MG63 (cell line): ENCODE measurements at regions not wholly inside any gene's neighbourhood (a gene's known extent, or its start where the extent isn't known, plus 50 kb on each side); places are given as distances from the start of the nearest gene placed in this dataset.

ENCODE experiments used
- DNase-seq: peaks from one replicate; pipeline ENCODE4 v3.0.0-alpha.2; 2020
- H3K27me3 ChIP-seq: fragments of 250-450 bp; sonication (Bioruptor Pico); 2 replicates; pipeline ENCODE4 v1.5.1; 2020; ENCODE audit warnings: mild to moderate bottlenecking, moderate library complexity
- H3K36me3 ChIP-seq: fragments of 250-450 bp; sonication (Bioruptor Pico); 2 replicates; pipeline ENCODE4 v1.5.1; 2020; ENCODE audit warnings: mild to moderate bottlenecking, moderate library complexity
- H3K4me3 ChIP-seq: fragments of 250-450 bp; sonication (Bioruptor Pico); 2 replicates; pipeline ENCODE4 v1.5.1; 2020; ENCODE audit warnings: mild to moderate bottlenecking, moderate library complexity
- H3K9me3 ChIP-seq: fragments of 250-450 bp; sonication (Bioruptor Pico); 2 replicates; pipeline ENCODE4 v1.5.1; 2020; ENCODE audit warnings: mild to moderate bottlenecking, moderate library complexity

GRCh38 chr10:80734589-80734988 is 196.9 kb downstream of the SH2D4B start:
- no peaks in the 10 kb centered on the region for H3K27me3 ChIP-seq
- no peak for DNase-seq
- H3K4me3 ChIP-seq = no peak overlapping the region
- H3K9me3 ChIP-seq = no peaks in the 10 kb centered on the region
- H3K36me3 ChIP-seq = no peaks in the 10 kb centered on the region

GRCh38 chr10:80737209-80737608 is 199.5 kb downstream of the SH2D4B start:
- no peaks in the 10 kb centered on the region for H3K9me3 ChIP-seq
- H3K27me3 ChIP-seq = no peaks in the 10 kb centered on the region
- no peaks in the 10 kb centered on the region for H3K36me3 ChIP-seq
- H3K4me3 ChIP-seq = no peak overlapping the region
- no peak for DNase-seq

DNA sequence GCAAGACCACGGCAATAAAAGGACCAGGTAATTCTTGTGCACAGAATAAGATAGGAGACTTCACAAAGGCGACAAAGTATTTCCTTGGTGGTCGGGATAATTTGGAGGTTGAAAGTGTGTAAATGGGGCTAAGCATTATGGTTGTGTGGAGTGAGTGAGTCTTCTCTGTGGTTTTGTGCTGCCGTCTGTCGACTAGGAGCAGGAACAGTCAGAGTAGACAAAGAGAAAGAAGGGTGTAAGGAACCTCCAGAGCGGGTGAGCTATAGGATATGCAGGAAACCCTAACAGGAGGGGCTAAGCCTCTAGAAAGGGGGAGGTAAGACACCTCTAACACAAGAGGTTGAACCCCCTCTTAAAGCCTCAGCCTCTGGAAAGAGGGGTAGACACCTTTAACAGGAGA is 201.6 kb downstream of the SH2D4B start:
- Histone ChIP-seq H3K9me3 (no peaks in the 10 kb centered on the region), H3K27me3 (no peaks in the 10 kb centered on the region), H3K36me3 (no peaks in the 10 kb centered on the region), H3K4me3 (no peak overlapping the region)
- DNase-seq = no peak

GRCh38 chr10:80739963-80740715 is 202.4 kb downstream of the SH2D4B start:
- Histone ChIP-seq H3K36me3 (no peaks in the 10 kb centered on the region), H3K27me3 (no peaks in the 10 kb centered on the region), H3K4me3 (no peak overlapping the region), H3K9me3 (no peaks in the 10 kb centered on the region)
- no peak for DNase-seq

DNA sequence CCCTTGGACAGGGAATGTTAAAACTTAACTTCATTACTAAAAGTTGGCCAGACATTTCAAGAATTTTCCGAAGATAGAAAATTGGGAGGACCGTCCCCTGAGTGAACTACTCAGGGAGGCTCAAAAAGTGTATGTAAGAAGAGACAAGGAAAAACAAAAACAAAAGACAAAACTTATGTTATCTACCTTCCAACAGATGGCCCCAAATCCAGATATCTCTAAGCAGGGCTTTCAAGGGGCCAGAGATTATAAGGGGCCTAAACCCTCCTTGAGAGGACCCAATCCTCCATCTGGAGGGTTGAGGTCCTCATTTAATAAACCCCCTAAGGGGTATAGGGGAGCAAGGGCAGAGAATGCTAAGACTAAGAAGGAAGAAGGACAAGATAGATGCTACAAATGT is 203.6 kb downstream of the SH2D4B start:
- no peaks in the 10 kb centered on the region for H3K36me3 ChIP-seq
- H3K9me3 ChIP-seq = no peaks in the 10 kb centered on the region
- H3K4me3 ChIP-seq = no peak overlapping the region
- H3K27me3 ChIP-seq = no peaks in the 10 kb centered on the region
- DNase-seq = no peak

DNA sequence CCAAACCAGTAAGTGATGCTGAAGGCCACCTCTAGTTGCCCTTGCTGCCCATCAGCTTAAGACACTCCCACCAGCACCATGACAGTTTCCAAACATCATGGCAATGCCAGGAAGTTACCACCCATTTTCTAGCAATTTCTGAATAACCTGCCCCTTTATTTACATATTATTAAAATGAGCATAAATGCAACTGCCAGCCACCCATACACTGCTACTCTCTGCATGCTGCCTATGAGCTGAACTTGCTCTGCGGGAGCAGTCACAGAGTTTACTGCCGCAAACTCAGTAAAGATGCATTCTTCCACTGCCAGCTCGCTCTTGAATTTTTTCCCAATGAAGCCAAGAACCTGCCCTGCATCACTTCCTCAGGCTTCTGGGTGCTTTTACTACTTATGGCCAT is 212.6 kb downstream of the SH2D4B start:
- Histone ChIP-seq H3K4me3 (no peak overlapping the region), H3K9me3 (no peaks in the 10 kb centered on the region), H3K36me3 (no peaks in the 10 kb centered on the region), H3K27me3 (no peaks in the 10 kb centered on the region)
- DNase-seq = no peak

- H3K27me3 ChIP-seq = no peaks in the 10 kb centered on the region
- H3K36me3 ChIP-seq = no peaks in the 10 kb centered on the region
- no peak overlapping the region for H3K4me3 ChIP-seq
- H3K9me3 ChIP-seq = no peaks in the 10 kb centered on the region
- DNase-seq = no peak
Observed at GRCh38 chr10:80751940-80752339, 214.2 kb downstream of the SH2D4B start.

DNA sequence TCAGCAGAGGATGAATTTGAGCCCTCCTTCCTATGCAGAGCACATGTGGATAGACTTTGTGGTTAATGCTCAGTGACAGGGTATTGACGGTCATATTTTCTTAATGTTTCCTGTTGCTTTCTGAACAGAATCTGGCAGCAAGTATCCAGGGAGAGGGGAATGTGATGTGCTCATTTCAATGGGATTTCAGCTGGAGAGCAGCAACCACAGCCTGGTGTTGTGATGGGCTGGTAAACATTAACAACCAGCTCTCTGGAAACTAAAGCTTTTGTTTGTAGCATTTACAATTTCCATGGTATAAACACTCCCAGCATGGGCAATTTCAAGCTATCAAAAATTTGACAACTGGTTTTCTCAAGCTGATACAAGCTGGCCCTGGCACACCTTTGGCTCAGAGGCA is 215.9 kb downstream of the SH2D4B start:
- Histone ChIP-seq H3K27me3 (no peaks in the 10 kb centered on the region), H3K9me3 (no peaks in the 10 kb centered on the region), H3K36me3 (no peaks in the 10 kb centered on the region), H3K4me3 (no peak overlapping the region)
- no peak for DNase-seq

DNA sequence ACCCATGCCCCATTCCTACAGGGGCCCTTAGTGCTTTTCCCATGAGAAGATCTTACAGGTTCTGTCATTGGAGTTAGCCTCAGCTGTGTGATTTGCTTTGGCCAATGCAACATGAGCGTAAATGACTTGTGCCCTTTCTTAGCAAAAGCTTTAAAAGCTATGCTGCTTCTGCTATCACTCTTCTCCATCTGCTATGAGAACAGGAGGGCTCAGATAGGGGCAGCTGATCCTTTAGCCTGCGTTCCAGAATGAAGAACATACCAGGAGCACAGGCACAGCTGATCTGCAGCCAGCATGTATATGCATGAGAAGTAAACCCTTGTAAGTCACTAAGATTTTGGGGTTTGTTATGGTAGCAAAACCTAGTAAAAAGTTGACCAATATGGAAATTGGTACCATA is 218.2 kb downstream of the SH2D4B start:
- H3K9me3 ChIP-seq = no peaks in the 10 kb centered on the region
- DNase-seq = no peak
- H3K27me3 ChIP-seq = no peaks in the 10 kb centered on the region
- H3K36me3 ChIP-seq = no peaks in the 10 kb centered on the region
- H3K4me3 ChIP-seq = no peak overlapping the region

GRCh38 chr10:80759693-80760092 is 222.0 kb downstream of the SH2D4B start:
- H3K27me3 ChIP-seq = no peaks in the 10 kb centered on the region
- H3K36me3 ChIP-seq = no peaks in the 10 kb centered on the region
- H3K9me3 ChIP-seq = no peaks in the 10 kb centered on the region
- no peak overlapping the region for H3K4me3 ChIP-seq
- DNase-seq = no peak

- H3K27me3 ChIP-seq = peaks cover 3% of the 10 kb centered on the region; the same call in 1 of the 2 replicates
- no peak overlapping the region for H3K4me3 ChIP-seq
- no peaks in the 10 kb centered on the region for H3K9me3 ChIP-seq
- no peak for DNase-seq
- no peaks in the 10 kb centered on the region for H3K36me3 ChIP-seq
Observed at GRCh38 chr10:80760914-80761371, 223.2 kb downstream of the SH2D4B start.

- DNase-seq = no peak
- H3K27me3 ChIP-seq = peaks cover 7% of the 10 kb centered on the region; the same call in 1 of the 2 replicates
- no peaks in the 10 kb centered on the region for H3K36me3 ChIP-seq
- no peak overlapping the region for H3K4me3 ChIP-seq
- H3K9me3 ChIP-seq = no peaks in the 10 kb centered on the region
Observed at GRCh38 chr10:80767963-80768362, 230.3 kb downstream of the SH2D4B start.

DNA sequence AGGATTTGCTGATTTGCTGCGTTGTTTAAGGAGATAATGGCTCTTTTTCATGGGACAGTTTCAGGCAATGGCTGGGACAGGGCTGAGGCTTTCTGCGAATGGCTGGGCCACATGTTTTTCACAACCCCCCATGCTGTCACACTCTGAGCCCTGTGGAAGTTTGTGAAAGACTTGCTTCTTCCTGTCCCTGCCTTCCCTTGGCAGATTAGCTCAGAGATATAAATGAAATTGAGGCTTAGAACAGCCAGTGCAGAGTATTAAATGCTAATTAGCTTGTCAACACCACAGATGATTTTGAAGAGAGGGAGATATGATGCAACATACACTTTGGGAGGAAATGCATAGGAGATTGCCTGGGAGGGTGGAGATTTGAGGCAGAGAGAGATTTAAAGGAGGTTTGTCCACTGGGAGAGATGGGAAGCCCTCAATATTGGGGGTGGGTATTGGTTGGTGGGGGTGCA is 232.0 kb downstream of the SH2D4B start:
- Histone ChIP-seq H3K27me3 (peaks cover 7% of the 10 kb centered on the region; the same call in 1 of the 2 replicates), H3K4me3 (no peak overlapping the region), H3K9me3 (no peaks in the 10 kb centered on the region), H3K36me3 (no peaks in the 10 kb centered on the region)
- DNase-seq = no peak

DNA sequence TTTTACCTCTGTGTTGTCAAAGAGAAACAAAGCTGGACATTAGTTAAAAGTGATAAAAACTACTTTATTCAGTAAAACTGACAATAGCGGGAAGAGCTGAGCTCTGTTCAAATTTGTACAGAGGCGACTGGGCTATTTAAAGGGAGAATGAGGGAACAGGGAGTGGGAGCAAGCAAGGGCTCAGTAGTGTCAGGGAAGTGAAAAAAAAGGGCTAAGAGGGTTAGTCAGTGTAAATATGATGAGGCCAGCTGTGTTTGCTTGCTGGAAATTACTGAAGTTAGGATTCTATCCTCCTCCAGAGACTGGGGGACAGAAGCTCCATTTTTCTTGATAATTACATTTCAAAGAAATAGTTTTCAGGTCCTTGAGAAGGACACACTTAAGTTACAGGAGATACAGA is 232.5 kb downstream of the SH2D4B start:
- Histone ChIP-seq H3K4me3 (no peak overlapping the region), H3K36me3 (no peaks in the 10 kb centered on the region), H3K27me3 (peaks cover 7% of the 10 kb centered on the region; the same call in 1 of the 2 replicates), H3K9me3 (no peaks in the 10 kb centered on the region)
- no peak for DNase-seq

GRCh38 chr10:80771285-80771684 is 233.6 kb downstream of the SH2D4B start:
- no peak overlapping the region for H3K4me3 ChIP-seq
- H3K27me3 ChIP-seq = peaks cover 3% of the 10 kb centered on the region; the same call in 1 of the 2 replicates
- no peak for DNase-seq
- no peaks in the 10 kb centered on the region for H3K36me3 ChIP-seq
- no peaks in the 10 kb centered on the region for H3K9me3 ChIP-seq

DNA sequence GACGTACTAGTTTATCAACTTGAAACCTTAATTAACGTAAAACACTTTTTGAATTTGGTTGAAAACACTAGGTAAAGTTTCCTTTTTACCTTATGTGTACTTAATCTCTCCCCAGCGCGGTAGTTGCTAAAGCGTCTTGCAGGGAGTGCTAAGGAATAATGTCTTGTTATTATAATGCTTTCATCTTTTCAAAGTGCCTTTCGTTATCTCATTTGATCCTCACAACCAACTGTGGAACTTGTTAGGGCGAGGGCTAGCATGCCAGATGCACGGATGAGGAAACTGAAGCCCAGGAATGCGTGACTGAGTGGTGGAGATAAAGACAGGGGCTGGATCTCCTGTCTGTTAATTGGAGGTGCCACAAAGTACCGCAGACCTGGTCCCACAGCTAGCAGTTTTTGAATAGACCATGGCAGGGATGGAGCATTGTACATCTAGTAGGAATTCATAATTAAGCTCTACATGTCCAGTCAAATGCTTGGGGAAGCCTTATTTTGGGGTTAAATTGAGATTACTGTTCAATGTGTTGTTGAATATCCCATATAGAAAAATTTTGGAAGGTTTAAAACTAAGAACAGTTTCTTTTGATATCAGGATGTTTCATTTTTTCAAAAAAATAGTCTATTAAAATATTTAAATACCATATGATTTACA is 234.3 kb downstream of the SH2D4B start:
- Histone ChIP-seq H3K27me3 (0 out of 2 replicates have a peak, but pooled peaks cover 3% of the 10 kb centered on the region), H3K36me3 (no peaks in the 10 kb centered on the region), H3K9me3 (no peaks in the 10 kb centered on the region), H3K4me3 (no peak overlapping the region)
- DNase-seq = no peak

- Histone ChIP-seq H3K9me3 (no peaks in the 10 kb centered on the region), H3K4me3 (no peak overlapping the region), H3K36me3 (no peaks in the 10 kb centered on the region), H3K27me3 (0 out of 2 replicates have a peak, but pooled peaks cover 3% of the 10 kb centered on the region)
- DNase-seq = no peak
Observed at GRCh38 chr10:80772596-80772995, 234.9 kb downstream of the SH2D4B start.

DNA sequence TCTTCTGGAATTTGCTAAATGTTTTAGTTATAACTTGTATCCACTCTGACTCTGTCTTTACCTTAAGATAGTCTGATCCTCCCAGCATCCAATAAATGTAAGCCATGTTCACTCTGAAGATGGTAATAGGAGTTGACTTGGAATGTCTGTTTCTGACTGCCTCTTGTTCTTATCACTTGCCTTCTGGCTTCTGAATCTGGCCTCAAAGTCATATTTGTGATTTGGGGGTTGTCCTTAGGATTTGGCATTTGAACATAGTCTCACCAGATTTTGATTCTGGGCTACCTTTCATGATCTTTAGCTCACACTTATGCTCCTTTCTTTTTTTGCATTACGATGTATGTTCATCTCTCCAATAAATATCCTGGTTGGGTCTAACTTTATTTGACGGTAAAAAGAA is 247.0 kb downstream of the SH2D4B start:
- no peak for DNase-seq
- H3K4me3 ChIP-seq = no peak overlapping the region
- H3K27me3 ChIP-seq = peaks cover 5% of the 10 kb centered on the region; the same call in 1 of the 2 replicates
- H3K9me3 ChIP-seq = no peaks in the 10 kb centered on the region
- H3K36me3 ChIP-seq = no peaks in the 10 kb centered on the region
